Thoracic aorta (tissue), 2 donors: ENCODE measurements at regions not wholly inside any gene's neighbourhood (a gene's known extent, or its start where the extent isn't known, plus 50 kb on each side); places are given as distances from the start of the nearest gene placed in this dataset.

ENCODE experiments used
- ATAC-seq: fragments of 150-250 bp; one replicate; pipeline ENCODE4 v1.8.0; 2017; ENCODE audit warnings: low read depth; ENCODE audit not compliant: insufficient number of reproducible peaks, low FRiP score
- DNase-seq: peaks from one replicate; pipeline ENCODE4 v3.0.0-alpha.2; 2020; ENCODE audit warnings: low spot score
- H3K27ac ChIP-seq, 2 donors: fragments of 200-600 bp; sonication (generic); 1 replicate in 1 of 2; 2 replicates in 1 of 2; pipeline ENCODE4 v1.5.1; 2016; ENCODE audit warnings: mild to moderate bottlenecking in 2 of 2, moderate library complexity in 2 of 2
- H3K27me3 ChIP-seq: fragments of 200-600 bp; sonication (generic); replicated peaks from 2 replicates; pipeline ENCODE4 v1.6.0; 2016; ENCODE audit warnings: mild to moderate bottlenecking; ENCODE audit not compliant: insufficient read depth
- H3K36me3 ChIP-seq: fragments of 200-600 bp; sonication (generic); one replicate; pipeline ENCODE4 v1.5.1; 2016
- H3K4me1 ChIP-seq, 2 donors: fragments of 200-600 bp; sonication (generic); 1 replicate in 1 of 2; 2 replicates in 1 of 2; pipeline versions ENCODE4 v1.5.1 to v1.6.0; 2016; ENCODE audit warnings: low read depth in 2 of 2, mild to moderate bottlenecking in 1 of 2; ENCODE audit not compliant: control insufficient read depth in 1 of 2
- H3K4me3 ChIP-seq: fragments of 200-600 bp; sonication (generic); 2 replicates; pipeline ENCODE4 v1.5.1; 2016; ENCODE audit warnings: mild to moderate bottlenecking
- H3K9me3 ChIP-seq: fragments of 200-600 bp; sonication (generic); 2 replicates; pipeline ENCODE4 v1.5.1; 2016
- TF ChIP-seq, protein P1 (sequence below): fragments of 200-600 bp; sonication (generic); IDR thresholded peaks from one replicate; pipeline ENCODE4 v1.5.1; 2019; ENCODE audit warnings: antibody characterized with exemption

- H3K4me1 ChIP-seq = no peaks in the 10 kb centered on the region
- H3K36me3 ChIP-seq = no peaks in the 10 kb centered on the region
- H3K27me3 ChIP-seq = no peaks in the 10 kb centered on the region
- H3K4me3 ChIP-seq = no peak overlapping the region
- H3K27ac ChIP-seq = no peak overlapping the region
- DNase-seq = no peak
- no peak for ATAC-seq
- TF ChIP-seq, protein P1, sequence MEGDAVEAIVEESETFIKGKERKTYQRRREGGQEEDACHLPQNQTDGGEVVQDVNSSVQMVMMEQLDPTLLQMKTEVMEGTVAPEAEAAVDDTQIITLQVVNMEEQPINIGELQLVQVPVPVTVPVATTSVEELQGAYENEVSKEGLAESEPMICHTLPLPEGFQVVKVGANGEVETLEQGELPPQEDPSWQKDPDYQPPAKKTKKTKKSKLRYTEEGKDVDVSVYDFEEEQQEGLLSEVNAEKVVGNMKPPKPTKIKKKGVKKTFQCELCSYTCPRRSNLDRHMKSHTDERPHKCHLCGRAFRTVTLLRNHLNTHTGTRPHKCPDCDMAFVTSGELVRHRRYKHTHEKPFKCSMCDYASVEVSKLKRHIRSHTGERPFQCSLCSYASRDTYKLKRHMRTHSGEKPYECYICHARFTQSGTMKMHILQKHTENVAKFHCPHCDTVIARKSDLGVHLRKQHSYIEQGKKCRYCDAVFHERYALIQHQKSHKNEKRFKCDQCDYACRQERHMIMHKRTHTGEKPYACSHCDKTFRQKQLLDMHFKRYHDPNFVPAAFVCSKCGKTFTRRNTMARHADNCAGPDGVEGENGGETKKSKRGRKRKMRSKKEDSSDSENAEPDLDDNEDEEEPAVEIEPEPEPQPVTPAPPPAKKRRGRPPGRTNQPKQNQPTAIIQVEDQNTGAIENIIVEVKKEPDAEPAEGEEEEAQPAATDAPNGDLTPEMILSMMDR = no peak
- no peaks in the 10 kb centered on the region for H3K9me3 ChIP-seq
These were observed 628.2 kb upstream of the SLITRK5 start for GRCh38 chr13:87042946-87043345.

- Histone ChIP-seq H3K9me3 (no peaks in the 10 kb centered on the region), H3K36me3 (no peaks in the 10 kb centered on the region), H3K27ac (no peak overlapping the region), H3K27me3 (no peaks in the 10 kb centered on the region), H3K4me1 (no peaks in the 10 kb centered on the region), H3K4me3 (no peak overlapping the region)
- ATAC-seq (no peak), DNase-seq (no peak)
- TF ChIP-seq, protein P1 = no peak
These were observed 618.4 kb upstream of the SLITRK5 start for GRCh38 chr13:87052731-87053130.

DNA sequence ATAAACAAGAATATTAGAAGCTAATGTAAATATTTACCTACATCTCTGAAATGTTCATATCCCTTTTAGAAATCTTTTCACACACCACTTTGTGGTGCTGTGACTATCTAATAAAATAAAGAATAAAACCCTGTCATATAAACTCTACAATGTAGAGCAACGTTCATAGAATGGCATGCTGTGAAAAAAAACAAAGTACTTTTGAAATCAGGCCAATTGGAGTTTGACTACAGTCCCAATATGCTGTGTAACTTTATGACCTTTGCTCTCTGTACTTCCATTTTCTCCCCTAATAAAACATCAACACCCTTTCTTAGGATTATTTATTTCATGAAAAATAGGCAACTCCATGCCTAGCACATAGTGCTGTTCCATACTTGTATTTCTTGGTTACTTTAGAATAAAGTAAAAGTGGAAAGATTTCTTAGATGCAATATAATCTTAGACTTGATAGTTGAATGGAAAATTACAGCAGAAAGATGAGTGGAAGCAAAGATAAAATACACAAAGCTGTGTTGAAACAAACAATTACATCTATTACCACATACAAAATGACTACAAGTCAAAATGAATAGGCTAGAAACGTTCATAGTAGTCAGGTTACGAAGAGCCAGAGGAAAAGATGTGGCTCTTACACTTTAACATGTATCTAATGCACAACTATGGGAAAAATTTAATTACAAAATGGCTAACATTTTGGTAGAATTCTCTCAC, 613.2 kb upstream of the SLITRK5 start:
- ATAC-seq (no peak), DNase-seq (no peak)
- H3K9me3 ChIP-seq = no peaks in the 10 kb centered on the region
- no peak overlapping the region for H3K4me3 ChIP-seq
- no peaks in the 10 kb centered on the region for H3K4me1 ChIP-seq
- H3K27me3 ChIP-seq = no peaks in the 10 kb centered on the region
- no peaks in the 10 kb centered on the region for H3K36me3 ChIP-seq
- no peak overlapping the region for H3K27ac ChIP-seq
- TF ChIP-seq, protein P1 = no peak

GRCh38 chr13:87058786-87059329, 612.3 kb upstream of the SLITRK5 start:
- no peak for ATAC-seq
- Histone ChIP-seq H3K4me1 (no peaks in the 10 kb centered on the region), H3K9me3 (no peaks in the 10 kb centered on the region), H3K27ac (no peak overlapping the region), H3K4me3 (no peak overlapping the region), H3K27me3 (no peaks in the 10 kb centered on the region), H3K36me3 (no peaks in the 10 kb centered on the region)
- TF ChIP-seq, protein P1 = no peak
- DNase-seq = no peak

DNA sequence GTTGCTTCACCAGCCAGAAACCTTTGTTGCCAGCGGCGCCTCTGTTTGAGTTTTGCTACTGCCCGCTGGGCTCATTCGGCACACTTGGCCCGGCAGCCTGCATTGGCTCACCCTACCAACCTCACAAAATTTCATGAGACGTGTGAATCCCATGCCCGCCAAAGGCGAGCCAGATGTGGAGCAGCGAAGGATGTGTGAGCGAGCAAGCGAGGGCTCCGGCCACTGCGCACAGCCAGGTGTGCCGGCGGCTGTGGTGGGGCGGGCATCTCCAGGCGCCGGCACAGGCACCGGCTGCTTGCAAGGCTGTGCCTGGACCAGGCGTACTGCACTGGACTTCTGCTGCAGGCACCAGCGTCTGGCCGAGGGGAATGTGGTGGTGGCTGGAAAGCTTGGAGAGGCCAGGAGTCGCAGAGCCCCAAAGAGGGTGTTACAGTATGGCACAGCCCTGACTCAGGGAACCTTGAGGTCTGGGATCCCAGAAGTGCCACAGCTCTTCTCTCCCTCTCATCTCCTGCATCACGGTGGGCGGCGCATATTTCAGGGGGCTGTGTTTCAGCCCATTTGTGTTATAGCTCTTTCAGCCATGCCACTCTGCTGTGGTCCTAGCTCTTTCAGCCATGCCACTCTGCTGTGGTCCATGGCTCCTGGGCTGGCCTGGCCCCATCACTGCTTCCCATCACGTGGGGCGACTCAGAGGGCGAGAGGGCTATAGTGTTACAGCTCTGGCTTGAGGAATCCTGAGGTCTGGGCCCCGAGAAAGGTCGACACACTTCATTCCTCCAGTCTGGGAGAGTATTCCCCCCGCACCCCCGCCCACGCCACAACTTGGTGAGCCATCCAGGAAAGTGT, 592.0 kb upstream of the SLITRK5 start:
- TF ChIP-seq, protein P1 = no peak
- DNase-seq (no peak), ATAC-seq (no peak)
- no peak overlapping the region for H3K27ac ChIP-seq
- no peak overlapping the region for H3K4me3 ChIP-seq
- no peaks in the 10 kb centered on the region for H3K4me1 ChIP-seq
- H3K36me3 ChIP-seq = no peaks in the 10 kb centered on the region
- H3K9me3 ChIP-seq = no peaks in the 10 kb centered on the region
- no peaks in the 10 kb centered on the region for H3K27me3 ChIP-seq
